IPS-20b (cell line): ENCODE measurements at regions not wholly inside any gene's neighbourhood (a gene's known extent, or its start where the extent isn't known, plus 50 kb on each side); places are given as distances from the start of the nearest gene placed in this dataset.

Source experiments
- H3K27ac ChIP-seq: one replicate; pipeline ENCODE4 v1.5.1; 2013; ENCODE audit warnings: low read length
- H3K27me3 ChIP-seq: 2 replicates; pipeline ENCODE4 v1.6.1; 2013; ENCODE audit warnings: mild to moderate bottlenecking, low read length, inconsistent platforms; ENCODE audit not compliant: insufficient read depth
- H3K36me3 ChIP-seq: 2 replicates; pipeline ENCODE4 v1.6.1; 2013; ENCODE audit warnings: low read depth, mild to moderate bottlenecking, inconsistent platforms, low read length, moderate library complexity; ENCODE audit not compliant: insufficient read depth
- H3K4me1 ChIP-seq: 2 replicates; pipeline ENCODE4 v1.6.1; 2013; ENCODE audit warnings: mild to moderate bottlenecking, control low read depth, inconsistent platforms, low read length, moderate library complexity; ENCODE audit not compliant: insufficient read depth
- H3K4me3 ChIP-seq: 2 replicates; pipeline ENCODE4 v1.5.1; 2013; ENCODE audit warnings: mild to moderate bottlenecking, low read length, inconsistent platforms
- H3K9ac ChIP-seq: 2 replicates; pipeline ENCODE4 v1.6.1; 2013; ENCODE audit warnings: low read depth, mild to moderate bottlenecking, inconsistent platforms, low read length, moderate library complexity
- H3K9me3 ChIP-seq: 2 replicates; pipeline ENCODE4 v1.6.1; 2013; ENCODE audit warnings: mild to moderate bottlenecking, low read depth, low read length, inconsistent platforms; ENCODE audit not compliant: insufficient read depth

DNA sequence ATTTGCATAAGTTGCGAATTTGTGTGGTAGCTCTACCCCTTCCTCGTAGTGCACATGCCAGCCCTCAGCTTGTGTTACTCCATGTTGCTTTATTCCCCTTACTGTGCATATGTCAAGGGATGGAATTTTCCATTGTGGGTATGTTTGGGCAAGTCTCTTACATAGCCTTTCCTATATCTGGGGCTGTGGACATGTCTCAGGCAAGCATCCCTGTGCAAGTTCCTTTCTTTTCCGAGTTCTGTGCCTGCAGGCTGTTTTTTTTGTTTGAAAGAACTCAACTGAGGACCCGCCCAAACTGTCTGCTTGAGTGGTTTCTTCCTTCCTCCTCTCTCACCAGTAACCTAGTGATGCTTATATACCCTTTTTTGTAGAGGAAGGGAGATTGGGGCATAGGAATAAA, 1739.1 kb upstream of the PIK3C3 start:
- Histone ChIP-seq H3K27me3 (no peaks in the 10 kb centered on the region), H3K36me3 (no peaks in the 10 kb centered on the region), H3K9me3 (no peaks in the 10 kb centered on the region; the same call in 1 of the 2 replicates), H3K4me3 (no peak overlapping the region), H3K27ac (no peak overlapping the region), H3K4me1 (peaks cover 11% of the 10 kb centered on the region), H3K9ac (no peak overlapping the region)

DNA sequence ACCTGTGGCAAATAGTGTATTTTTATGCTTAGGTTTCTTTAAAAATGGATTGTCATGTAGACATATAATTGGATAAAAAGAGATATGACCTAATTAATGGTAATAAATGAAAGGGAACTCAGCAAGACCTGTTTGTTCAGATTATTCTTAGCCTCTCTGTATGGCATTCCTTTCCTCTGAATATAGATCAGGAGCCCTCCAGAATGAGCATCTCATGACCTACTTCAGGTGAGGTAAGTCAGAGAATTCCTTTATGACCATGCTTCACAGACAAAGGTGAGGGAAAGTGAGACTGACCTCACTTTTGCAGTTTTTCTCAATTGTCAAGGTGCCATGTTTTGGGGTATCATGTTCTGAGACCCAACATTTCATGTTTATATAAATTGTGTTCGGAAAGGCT, 1744.3 kb upstream of the PIK3C3 start:
- no peak overlapping the region for H3K27ac ChIP-seq
- H3K4me1 ChIP-seq = peaks cover 19% of the 10 kb centered on the region
- no peaks in the 10 kb centered on the region; the same call in 1 of the 2 replicates for H3K9me3 ChIP-seq
- no peaks in the 10 kb centered on the region for H3K36me3 ChIP-seq
- H3K9ac ChIP-seq = no peak overlapping the region
- no peak overlapping the region for H3K4me3 ChIP-seq
- H3K27me3 ChIP-seq = no peaks in the 10 kb centered on the region

DNA sequence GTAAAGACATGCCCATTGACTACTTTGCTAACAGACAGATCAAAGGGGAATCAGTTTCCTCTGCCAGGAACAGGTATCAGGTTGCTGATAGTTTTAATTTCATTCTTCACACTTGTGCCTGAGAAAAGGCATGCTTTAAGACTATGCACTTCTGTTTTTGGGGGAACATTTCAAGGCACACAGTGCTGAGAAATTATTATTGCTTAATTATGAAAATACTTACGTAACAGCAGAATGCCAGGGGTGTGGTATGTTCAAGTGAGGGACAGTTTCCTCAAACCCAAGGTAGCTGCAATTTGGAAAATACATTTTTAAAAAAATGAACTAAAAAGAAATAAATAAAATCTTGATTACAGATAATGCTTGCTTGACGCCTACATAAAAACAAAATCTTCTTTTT, 1746.1 kb upstream of the PIK3C3 start:
- Histone ChIP-seq H3K9me3 (no peaks in the 10 kb centered on the region), H3K36me3 (no peaks in the 10 kb centered on the region), H3K4me3 (no peak overlapping the region), H3K27ac (no peak overlapping the region), H3K4me1 (peaks cover 19% of the 10 kb centered on the region), H3K27me3 (no peaks in the 10 kb centered on the region), H3K9ac (no peak overlapping the region)

DNA sequence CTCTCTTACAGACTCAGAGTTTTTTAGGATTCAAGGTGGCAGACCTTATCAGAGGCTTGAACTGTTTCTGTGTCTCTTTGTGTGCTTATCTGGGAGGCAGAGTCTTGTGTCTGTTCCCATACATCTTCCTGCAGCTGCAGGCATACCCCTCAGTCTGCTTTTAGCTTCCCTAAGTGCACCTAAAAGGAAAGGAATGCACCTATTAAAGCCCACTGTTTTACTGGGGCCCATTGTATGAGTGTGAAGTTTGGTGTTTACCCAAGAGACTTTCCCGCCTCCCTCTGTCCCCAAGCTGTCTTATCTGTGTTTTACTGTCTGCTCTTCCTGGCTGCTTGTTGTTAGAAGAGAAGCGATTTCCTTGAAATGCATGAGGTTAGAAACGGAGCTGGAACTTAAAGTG, 1757.3 kb upstream of the PIK3C3 start:
- no peak overlapping the region for H3K4me3 ChIP-seq
- H3K27ac ChIP-seq = no peak overlapping the region
- H3K36me3 ChIP-seq = no peaks in the 10 kb centered on the region

DNA sequence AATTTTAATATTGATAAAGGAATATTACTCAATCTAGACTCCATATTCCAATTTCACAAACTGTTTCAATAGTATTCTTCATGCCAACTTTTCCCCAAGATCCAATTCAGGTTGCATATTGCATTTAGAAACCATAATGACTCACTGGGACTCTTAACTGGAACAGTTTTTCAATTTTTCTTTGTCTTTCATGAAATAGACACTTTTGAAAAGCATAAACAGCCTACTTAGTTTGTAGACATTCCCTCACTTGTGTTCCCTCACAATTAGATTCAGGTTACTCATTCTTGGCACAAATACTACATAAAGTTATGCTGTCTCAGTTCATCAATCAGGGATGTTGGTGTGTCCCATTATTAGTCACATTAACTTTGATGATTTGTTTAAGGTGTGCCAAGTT, 1768.4 kb upstream of the PIK3C3 start:
- Histone ChIP-seq H3K9me3 (no peaks in the 10 kb centered on the region), H3K27ac (no peak overlapping the region), H3K27me3 (no peaks in the 10 kb centered on the region)

More for the DNA sequence above, 1757.3 kb upstream of the PIK3C3 start:
- Histone ChIP-seq H3K27me3 (no peaks in the 10 kb centered on the region), H3K9me3 (no peaks in the 10 kb centered on the region; the same call in 1 of the 2 replicates), H3K9ac (no peak overlapping the region), H3K4me1 (peaks cover 6% of the 10 kb centered on the region; the same call in 1 of the 2 replicates)

DNA sequence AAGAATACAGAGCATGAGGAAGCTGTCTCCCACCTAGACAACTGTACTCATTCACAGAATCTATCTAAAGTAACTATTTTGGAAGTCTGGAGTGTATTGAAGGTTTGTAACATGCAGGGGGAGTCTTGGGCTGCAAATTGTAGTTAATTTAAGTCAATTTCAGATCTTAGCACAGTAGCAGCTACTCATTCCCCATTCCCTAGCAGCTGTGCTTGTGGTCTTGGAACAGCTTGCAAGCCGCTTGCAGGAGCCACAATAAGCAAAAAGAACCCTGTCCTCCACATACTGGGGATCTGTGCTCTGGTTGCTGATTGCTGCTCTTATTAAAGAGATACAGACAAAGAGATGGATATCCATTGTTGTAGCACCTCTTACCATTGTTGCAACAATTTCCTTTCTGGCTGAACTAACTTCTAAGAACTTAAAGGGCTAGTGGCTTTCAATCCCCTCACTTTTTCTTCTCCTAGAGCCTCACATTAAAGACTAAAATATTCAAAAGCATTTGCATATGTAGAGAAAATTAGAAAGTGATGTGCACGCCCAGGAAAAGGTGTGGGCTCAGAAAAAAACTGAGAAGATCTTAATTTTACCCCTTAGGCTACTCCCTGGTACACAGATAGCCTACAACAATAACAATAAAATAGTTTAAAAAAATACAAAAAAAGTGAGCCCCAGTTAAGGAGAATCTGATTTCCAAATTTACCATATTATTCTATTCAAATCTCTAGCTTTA, 1775.1 kb upstream of the PIK3C3 start:
- H3K27me3 ChIP-seq = no peaks in the 10 kb centered on the region

More for the DNA sequence above, 1768.4 kb upstream of the PIK3C3 start:
- Histone ChIP-seq H3K36me3 (no peaks in the 10 kb centered on the region), H3K9ac (no peak overlapping the region), H3K4me1 (0 out of 2 replicates have a peak, but pooled peaks cover 6% of the 10 kb centered on the region), H3K4me3 (no peak overlapping the region)

DNA sequence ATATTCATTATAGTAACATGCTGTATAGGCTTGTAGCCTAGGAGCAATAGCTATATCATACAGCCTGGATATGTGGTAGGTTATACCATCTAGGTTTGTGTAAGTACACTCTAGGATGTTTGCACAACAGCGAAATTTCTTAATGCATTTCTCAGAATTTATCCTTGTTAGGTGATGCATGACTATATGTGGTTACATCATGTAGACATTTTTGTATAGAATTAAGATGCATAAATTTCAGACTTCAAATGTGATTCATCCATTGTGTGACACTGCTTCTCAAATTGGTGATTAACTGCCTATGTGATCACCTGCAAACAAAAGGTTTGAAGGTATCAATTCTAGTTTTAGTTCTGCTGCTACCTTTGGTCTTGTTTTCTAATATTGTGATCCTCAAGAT, 1787.0 kb upstream of the PIK3C3 start:
- Histone ChIP-seq H3K27me3 (no peaks in the 10 kb centered on the region), H3K4me1 (no peaks in the 10 kb centered on the region), H3K9ac (no peak overlapping the region), H3K27ac (no peak overlapping the region), H3K4me3 (no peak overlapping the region), H3K9me3 (no peaks in the 10 kb centered on the region), H3K36me3 (no peaks in the 10 kb centered on the region)

More for the DNA sequence above, 1775.1 kb upstream of the PIK3C3 start:
- H3K9me3 ChIP-seq = no peaks in the 10 kb centered on the region
- H3K4me3 ChIP-seq = no peak overlapping the region
- H3K9ac ChIP-seq = no peak overlapping the region
- H3K36me3 ChIP-seq = no peaks in the 10 kb centered on the region
- H3K27ac ChIP-seq = no peak overlapping the region
- H3K4me1 ChIP-seq = peaks cover 16% of the 10 kb centered on the region; the same call in 1 of the 2 replicates

DNA sequence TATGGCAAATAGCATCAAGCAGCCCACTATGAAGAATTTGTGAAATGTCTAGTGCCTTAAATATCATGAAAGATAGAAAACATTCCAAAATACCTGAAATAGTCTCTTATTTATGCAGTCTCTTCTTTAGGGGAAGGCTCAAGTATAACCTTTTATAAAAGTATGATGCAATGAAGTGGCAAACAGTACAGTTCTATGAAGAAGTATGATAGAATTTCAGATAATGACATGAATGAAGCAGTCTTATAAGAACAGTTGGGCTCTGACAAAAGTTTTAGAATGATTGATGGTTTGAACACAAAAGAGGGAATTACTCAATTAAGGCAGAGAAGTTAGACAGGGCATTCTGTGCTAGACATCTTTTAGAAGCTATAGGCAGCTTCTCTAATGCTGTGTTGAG, 1791.8 kb upstream of the PIK3C3 start:
- Histone ChIP-seq H3K9ac (no peak overlapping the region), H3K27me3 (no peaks in the 10 kb centered on the region), H3K36me3 (no peaks in the 10 kb centered on the region), H3K4me1 (no peaks in the 10 kb centered on the region), H3K27ac (no peak overlapping the region), H3K9me3 (no peaks in the 10 kb centered on the region), H3K4me3 (no peak overlapping the region)

DNA sequence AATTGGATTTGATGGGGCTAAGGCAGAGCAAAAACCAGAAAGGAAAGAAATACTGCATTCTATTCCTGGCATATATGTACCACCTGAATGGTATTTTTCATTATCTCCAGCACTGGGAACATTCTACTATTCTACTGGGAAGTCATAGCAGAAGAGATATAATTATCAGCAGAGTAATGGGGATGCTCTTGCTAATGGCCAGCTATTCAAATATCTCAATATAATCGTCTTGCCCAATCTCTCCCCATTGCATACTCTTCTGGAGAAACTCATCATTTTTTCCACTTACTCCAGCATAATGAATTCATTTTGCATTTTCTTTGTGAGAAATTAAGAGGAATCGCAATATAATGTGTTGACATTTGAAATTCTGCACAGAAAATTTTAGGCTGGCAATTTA, 1794.7 kb upstream of the PIK3C3 start:
- Histone ChIP-seq H3K4me1 (no peaks in the 10 kb centered on the region), H3K9me3 (no peaks in the 10 kb centered on the region), H3K4me3 (no peak overlapping the region), H3K9ac (no peak overlapping the region), H3K36me3 (no peaks in the 10 kb centered on the region), H3K27ac (no peak overlapping the region), H3K27me3 (no peaks in the 10 kb centered on the region)

DNA sequence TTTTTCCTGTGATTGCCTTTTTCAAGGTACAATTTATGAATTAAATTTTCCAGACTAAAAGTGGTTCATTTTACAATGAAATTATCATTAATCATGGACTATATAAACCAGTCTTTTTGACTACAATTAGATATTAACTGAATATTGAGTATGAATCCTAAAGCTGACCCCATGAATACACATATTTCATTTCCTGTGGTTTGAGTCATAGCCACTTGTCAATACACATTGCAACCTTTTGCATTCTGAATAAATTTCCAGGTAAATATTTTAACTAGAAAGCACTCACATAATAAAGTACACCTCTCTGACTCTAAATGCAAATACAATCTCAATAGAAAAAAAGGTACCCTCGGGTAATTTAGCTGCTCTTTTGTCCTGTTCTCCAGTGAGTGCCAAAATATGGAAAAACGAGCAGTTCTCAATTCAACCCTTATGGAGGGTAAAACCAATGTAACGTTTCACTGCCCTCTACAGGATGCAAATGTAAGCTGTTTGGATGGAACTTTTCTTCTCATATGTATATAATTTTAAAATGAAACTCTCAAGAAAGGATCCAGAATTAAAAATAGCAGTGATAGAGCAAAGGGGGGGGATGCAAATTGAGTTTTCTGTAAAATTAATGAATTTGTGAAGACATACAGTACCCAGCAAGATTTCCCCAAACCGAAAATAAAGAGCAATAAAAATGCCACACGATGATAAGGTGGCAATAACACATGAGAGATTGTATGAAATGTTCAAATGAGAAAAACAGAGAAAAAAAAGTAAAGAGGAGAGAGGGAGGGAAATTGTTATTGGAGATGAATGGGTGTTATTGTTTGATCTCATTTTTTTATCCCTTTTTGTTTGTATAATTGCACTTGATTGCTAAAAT, 1795.7 kb upstream of the PIK3C3 start:
- H3K27me3 ChIP-seq = no peaks in the 10 kb centered on the region
- no peak overlapping the region for H3K27ac ChIP-seq
- no peak overlapping the region for H3K4me3 ChIP-seq
- no peaks in the 10 kb centered on the region for H3K36me3 ChIP-seq
- no peak overlapping the region for H3K9ac ChIP-seq
- H3K9me3 ChIP-seq = no peaks in the 10 kb centered on the region
- H3K4me1 ChIP-seq = no peaks in the 10 kb centered on the region

DNA sequence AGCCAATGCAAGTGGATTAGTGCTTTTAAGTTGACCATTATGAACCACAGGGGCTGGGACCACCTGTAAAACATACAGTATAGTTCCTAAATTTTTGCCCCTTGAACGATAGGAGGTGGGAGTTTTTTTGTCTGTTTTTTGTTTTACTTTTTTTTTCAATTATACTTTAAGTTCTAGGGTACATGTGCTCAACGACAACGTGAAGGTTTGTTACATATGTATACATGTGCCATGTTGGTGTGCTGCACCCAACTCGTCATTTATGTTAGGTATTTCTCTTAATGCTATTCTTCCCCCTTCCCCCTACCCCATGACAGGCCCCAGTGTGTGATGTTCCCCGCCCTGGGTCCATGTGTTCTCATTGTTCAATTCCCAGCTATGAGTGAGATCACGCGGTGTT, 1797.9 kb upstream of the PIK3C3 start:
- H3K36me3 ChIP-seq = no peaks in the 10 kb centered on the region
- no peaks in the 10 kb centered on the region for H3K27me3 ChIP-seq
- no peak overlapping the region for H3K27ac ChIP-seq
- no peaks in the 10 kb centered on the region for H3K9me3 ChIP-seq
- no peaks in the 10 kb centered on the region for H3K4me1 ChIP-seq
- H3K4me3 ChIP-seq = no peak overlapping the region
- H3K9ac ChIP-seq = no peak overlapping the region

DNA sequence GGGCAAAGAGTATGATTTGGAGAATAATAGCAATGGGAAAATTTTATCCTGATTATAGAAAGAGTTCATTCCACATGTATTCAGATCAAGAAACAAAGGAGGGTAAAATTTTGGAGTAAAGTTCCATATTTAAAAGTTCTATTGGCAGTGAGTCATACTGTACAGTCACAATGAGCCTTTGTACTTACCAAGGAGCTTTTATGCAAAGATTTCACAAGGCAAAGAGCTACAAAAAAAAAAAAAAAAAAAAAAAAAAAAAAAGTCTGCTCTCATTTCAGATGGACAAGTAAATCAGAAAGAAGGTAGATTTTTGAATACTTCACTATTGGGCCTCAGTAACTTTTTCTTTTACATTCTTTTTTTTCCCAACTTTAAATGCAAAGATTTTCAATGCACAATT, 1802.2 kb upstream of the PIK3C3 start:
- Histone ChIP-seq H3K9me3 (no peaks in the 10 kb centered on the region), H3K27ac (no peak overlapping the region), H3K36me3 (no peaks in the 10 kb centered on the region), H3K27me3 (no peaks in the 10 kb centered on the region), H3K9ac (no peak overlapping the region), H3K4me1 (no peaks in the 10 kb centered on the region), H3K4me3 (no peak overlapping the region)
